ENCODE measurements at regions not wholly inside any gene's neighbourhood (a gene's known extent, or its start where the extent isn't known, plus 50 kb on each side); places are given as distances from the start of the nearest gene placed in this dataset.

- Histone ChIP-seq H3K23me2 (ENCODE audit: insufficient read length, low read depth, low read length, poor library complexity, severe bottlenecking) (no peaks in the 10 kb centered on the region), H3K4me1 (ENCODE audit: insufficient read depth, low read length) (no peaks in the 10 kb centered on the region), H3K56ac (ENCODE audit: insufficient read length, low read depth, low read length) (no peak overlapping the region), H4K8ac (replicated peaks; ENCODE audit: insufficient read length, low read depth, low read length) (no peak overlapping the region), H3K4me2 (ENCODE audit: insufficient read depth, insufficient read length, low read length) (no peak overlapping the region), H2BK12ac (ENCODE audit: insufficient read length, low read depth, low read length) (no peak overlapping the region), H3K27ac (ENCODE audit: insufficient read length, low read depth, low read length) (no peak overlapping the region), H2AK5ac (ENCODE audit: insufficient read length, low read length) (no peak overlapping the region), H3K9ac (ENCODE audit: extremely low read depth, insufficient read length, low read length) (no peak overlapping the region), H3K18ac (ENCODE audit: insufficient read length, low read depth, low read length) (no peak overlapping the region), H4K5ac (ENCODE audit: insufficient read length, low read depth, low read length) (no peak overlapping the region), H2BK120ac (ENCODE audit: low read depth, low read length, poor library complexity, severe bottlenecking) (no peak overlapping the region), H3K79me1 (ENCODE audit: insufficient read depth, low read depth, low read length, poor library complexity, severe bottlenecking) (no peaks in the 10 kb centered on the region), H3K9me3 (ENCODE audit: control insufficient read depth, low read depth, low read length) (no peaks in the 10 kb centered on the region), H3T11ph (ENCODE audit: low read length) (no peak overlapping the region), H2BK15ac (ENCODE audit: low read depth, low read length) (no peak overlapping the region), H4K20me1 (ENCODE audit: control insufficient read depth, insufficient read depth, insufficient read length) (no peaks in the 10 kb centered on the region), H3K4ac (ENCODE audit: low read depth, low read length) (no peak overlapping the region), H3K14ac (ENCODE audit: insufficient read depth, low read length) (no peak overlapping the region), H4K91ac (ENCODE audit: insufficient read length, low read depth, low read length) (no peak overlapping the region), H2BK5ac (ENCODE audit: insufficient read length, low read length) (no peak overlapping the region), H3K27me3 (ENCODE audit: insufficient read depth, low read length) (no peaks in the 10 kb centered on the region), H3K79me2 (ENCODE audit: insufficient read depth, low read length) (no peaks in the 10 kb centered on the region), H2BK20ac (ENCODE audit: low read depth, low read length, poor library complexity, severe bottlenecking) (no peak overlapping the region), H3K23ac (ENCODE audit: insufficient read length, low read depth, low read length) (no peak overlapping the region), H2AFZ (ENCODE audit: low read length) (no peak overlapping the region)
- no peak overlapping the region for H3K4me3 Mint-ChIP-seq
- no peak overlapping the region for H3K27ac Mint-ChIP-seq
- peaks cover 0 to 2% (median 2%) of the 10 kb centered on the region in 3 experiments; a peak in 1 of 7 replicates for H3K36me3 Mint-ChIP-seq (ENCODE audit: insufficient read depth in 1 of 3, low read depth in 3 of 3)
- H3K9me3 Mint-ChIP-seq, result peaks cover 0 to 10% of the 10 kb centered on the region in 2 experiments; a peak in 2 of 5 replicates
- peaks cover 3 to 9% of the 10 kb centered on the region in 2 experiments; a peak in 2 of 4 replicates for H3K4me1 Mint-ChIP-seq
- DNase-seq, result no peak
- WGBS (ENCODE audit: extremely low coverage, insufficient read length, low lambda C conversion rate), result no CpG with 5 or more reads among the region's 2 CpGs
- H3K27me3 Mint-ChIP-seq (ENCODE audit: low read depth), result no peaks in the 10 kb centered on the region
- no peak for TF ChIP-seq CTCF (conservative IDR thresholded peaks at IDR 0.05)
These were observed 713.4 kb upstream of the PCDH20 start for GRCh38 chr13:62129000-62129551.
